HG03342 (cell line): ENCODE measurements at regions not wholly inside any gene's neighbourhood (a gene's known extent, or its start where the extent isn't known, plus 50 kb on each side); places are given as distances from the start of the nearest gene placed in this dataset.
"Not testable (repeated sequence)": the region's sequence is repeated elsewhere in the genome, so short reads cannot be mapped to it uniquely, and the experiment has no call there.

Experiments
- ATAC-seq: cut with Tn5 transposase; IDR thresholded peaks from one replicate; pipeline ENCODE4 v1.9.1; 2021; ENCODE audit warnings: mild to moderate bottlenecking, moderate library complexity; ENCODE audit not compliant: unreplicated experiment

GRCh38 chr12:59365133-59365532 lies 230.7 kb upstream of the SLC16A7 start:
- ATAC-seq: no peak

DNA sequence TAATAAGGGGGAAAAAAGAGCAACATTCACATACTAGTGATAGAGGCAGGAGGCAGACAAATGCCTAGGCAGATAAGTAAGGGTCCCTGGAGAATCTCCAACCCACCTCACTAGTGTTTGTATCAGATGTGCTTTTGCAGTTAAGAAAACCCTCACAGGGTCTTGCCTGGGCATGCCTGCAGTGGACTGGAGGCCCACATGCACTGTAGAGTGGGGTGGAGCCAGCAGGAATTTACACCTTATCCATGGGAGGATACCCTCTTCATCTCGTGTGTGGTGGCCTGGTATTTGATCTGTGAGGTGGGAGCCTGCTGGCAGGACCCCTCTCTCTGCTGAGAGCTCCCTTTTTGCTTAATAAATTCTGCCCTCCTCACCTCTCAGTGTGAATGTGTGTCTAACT lies 238.0 kb upstream of the SLC16A7 start:
- no peak for ATAC-seq

- ATAC-seq: not testable (repeated sequence)
Observed at GRCh38 chr12:59346248-59346647, 249.6 kb upstream of the SLC16A7 start.

GRCh38 chr12:59345406-59345805 lies 250.4 kb upstream of the SLC16A7 start:
- ATAC-seq: no peak

DNA sequence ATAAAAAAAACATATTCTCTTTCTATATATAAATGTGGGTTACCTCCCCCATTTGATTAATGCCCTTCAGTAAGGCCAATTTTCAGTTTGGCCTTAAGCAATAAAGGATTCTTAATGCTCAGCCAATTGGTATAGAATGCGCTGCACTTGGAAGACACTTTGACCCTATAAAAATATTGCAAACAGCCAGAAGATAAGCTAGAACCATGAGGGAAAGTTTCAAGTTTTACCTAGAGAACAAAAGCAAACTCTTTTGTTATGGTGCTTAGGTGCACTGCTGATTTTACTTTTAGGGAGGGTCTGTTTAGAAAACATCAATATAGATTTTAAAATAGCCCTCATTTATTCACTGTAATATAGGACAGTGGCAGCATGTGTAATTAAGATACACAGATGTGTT lies 251.6 kb upstream of the SLC16A7 start:
- no peak for ATAC-seq

GRCh38 chr12:59329462-59329861 lies 266.4 kb upstream of the SLC16A7 start:
- no peak for ATAC-seq

DNA sequence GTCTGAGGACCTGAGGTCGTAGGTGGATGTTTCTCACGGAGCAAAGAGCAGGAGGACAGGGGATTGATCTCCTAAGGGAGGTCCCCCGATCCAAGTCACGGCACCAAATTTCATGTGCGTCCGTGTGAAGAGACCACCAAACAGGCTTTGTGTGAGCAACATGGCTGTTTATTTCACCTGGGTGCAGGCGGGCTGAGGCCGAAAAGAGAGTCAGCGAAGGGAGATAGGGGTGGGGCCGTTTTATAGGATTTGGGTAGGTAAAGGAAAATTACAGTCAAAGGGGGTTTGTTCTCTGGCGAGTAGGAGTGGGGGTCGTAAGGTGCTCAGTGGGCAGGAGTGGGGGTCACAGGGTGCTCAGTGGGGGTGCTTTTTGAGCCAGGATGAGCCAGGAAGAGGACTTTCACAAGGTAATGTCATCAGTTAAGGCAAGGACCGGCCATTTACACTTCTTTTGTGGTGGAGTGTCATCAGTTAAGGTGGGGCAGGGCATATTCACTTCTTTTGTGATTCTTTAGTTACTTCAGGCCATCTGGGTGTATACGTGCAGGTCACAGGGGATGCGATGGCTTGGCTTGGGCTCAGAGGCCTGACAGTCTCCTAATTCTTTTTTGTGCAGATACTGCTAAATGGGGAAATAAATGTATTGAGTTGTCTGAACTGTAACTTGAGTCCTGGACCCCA lies 267.3 kb upstream of the SLC16A7 start:
- not testable (repeated sequence) for ATAC-seq

GRCh38 chr12:59326457-59326856 lies 269.4 kb upstream of the SLC16A7 start:
- ATAC-seq: not testable (repeated sequence)

DNA sequence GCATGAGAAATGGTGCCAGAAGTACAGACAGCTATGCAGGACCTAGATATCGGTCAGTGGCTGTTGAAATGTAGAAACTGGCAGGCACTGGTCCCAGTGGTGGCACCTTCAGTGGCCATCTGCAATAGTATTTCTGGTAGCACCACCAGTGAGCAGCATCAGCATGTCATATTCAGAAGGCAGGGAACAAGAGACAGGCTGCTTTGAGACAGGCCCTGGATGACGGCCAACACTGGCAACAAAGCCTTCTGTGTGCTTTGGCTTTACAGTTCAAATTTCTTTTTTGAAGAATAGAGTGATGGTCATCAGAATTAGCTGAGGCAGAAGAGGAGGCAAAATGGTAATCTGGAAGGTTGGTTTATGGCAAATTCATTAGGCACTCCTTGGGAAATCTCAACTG lies 273.4 kb upstream of the SLC16A7 start:
- ATAC-seq: no peak

DNA sequence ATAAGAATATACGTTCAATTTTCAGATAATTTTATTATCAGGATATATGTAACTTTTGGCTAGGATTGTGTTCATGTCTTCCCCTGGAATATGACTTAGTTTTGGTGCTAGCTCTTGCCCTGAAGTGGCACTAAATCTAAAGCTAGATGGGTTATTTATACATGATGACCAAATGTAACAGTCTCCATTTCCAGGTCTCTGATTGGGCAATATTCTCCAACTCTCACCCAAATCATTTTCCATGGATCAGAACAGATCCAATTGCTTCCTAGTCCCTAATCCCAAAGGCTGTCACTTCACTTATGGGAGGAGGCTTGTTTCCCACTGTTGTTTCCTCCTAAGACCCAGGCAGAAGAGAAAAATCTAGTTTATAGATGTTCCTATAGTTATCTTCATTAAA lies 274.6 kb upstream of the SLC16A7 start:
- ATAC-seq: no peak

GRCh38 chr12:59320112-59320511 lies 275.7 kb upstream of the SLC16A7 start:
- ATAC-seq: no peak

- no peak for ATAC-seq
Observed at GRCh38 chr12:59318940-59319339, 276.9 kb upstream of the SLC16A7 start.

DNA sequence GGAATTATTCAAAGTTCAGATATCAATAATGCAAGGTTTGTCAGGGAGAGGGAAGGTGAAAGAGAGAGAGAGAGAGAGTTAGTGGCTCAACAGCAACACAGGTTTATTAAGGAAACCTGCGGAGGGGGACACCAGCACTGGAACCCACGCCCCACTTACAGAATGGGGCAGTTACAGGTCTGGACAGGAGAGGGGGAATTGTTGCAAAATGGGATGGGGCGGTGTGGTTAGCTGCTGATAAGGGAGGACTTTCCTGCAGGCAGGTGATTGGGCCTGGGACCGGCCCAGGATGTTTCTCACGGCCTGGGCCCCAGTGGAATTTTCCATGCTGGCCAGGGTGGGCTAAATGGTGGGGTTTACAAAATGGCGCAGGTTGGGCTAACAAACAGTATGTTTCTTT lies 278.2 kb upstream of the SLC16A7 start:
- no peak for ATAC-seq

DNA sequence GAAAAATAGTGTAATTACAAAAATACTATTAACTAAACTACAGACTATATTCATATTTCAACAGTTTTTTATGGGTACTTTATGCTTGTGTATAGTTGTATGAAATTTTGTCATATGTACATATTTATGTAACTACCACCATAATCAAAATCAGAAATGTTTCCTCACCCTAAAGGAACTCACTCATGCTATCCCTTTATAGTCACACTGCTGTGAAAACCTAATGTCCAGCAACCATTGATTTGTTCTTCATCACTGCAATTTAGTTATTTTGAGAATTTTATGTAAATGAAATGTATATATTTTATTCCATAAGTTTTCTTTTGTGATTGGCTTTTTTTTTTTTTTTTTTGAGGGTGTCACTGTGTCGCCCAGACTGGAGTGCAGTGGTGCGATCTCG lies 278.9 kb upstream of the SLC16A7 start:
- ATAC-seq: no peak

- ATAC-seq: not testable (repeated sequence)
Observed at GRCh38 chr12:59316354-59316753, 279.5 kb upstream of the SLC16A7 start.

DNA sequence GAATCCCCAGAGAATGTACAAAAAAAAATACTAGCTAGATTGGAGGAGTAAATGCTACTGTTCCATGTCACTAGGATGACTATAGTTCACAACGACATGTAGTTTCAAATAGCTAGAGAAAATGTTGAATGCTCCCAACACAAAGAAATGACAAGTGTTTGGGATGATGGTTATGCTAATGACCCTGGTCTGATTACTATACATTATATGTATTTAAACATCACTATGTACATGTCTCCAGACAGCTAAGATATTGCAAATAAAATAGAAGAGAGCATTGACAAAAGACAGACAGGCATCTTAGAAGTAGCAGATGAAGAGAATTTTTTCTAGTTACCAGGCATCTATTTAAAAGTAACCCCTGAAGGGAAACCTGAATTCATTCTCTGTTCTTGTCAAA lies 281.6 kb upstream of the SLC16A7 start:
- no peak for ATAC-seq

GRCh38 chr12:59304077-59304721 lies 291.6 kb upstream of the SLC16A7 start:
- no peak for ATAC-seq

DNA sequence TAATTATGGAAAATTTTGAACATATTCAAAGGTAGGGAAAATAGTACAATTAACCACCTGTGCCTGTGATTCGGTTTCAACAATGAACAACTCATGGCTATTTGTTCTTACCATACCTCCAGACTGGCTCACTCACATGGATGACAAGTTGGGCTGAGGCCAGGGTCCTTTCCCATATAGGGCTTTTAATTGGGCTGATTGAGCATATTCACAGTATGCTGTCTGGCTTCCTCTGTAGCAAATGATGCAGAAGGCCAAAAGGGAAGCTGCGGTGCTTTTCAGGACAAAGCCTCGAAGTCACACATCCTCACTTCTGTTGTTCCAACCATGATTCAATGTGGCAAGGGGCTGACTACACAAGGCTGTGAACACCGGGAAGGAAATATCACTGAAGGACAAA lies 297.5 kb upstream of the SLC16A7 start:
- no peak for ATAC-seq

GRCh38 chr12:59294221-59294620 lies 301.6 kb upstream of the SLC16A7 start:
- ATAC-seq: no peak

DNA sequence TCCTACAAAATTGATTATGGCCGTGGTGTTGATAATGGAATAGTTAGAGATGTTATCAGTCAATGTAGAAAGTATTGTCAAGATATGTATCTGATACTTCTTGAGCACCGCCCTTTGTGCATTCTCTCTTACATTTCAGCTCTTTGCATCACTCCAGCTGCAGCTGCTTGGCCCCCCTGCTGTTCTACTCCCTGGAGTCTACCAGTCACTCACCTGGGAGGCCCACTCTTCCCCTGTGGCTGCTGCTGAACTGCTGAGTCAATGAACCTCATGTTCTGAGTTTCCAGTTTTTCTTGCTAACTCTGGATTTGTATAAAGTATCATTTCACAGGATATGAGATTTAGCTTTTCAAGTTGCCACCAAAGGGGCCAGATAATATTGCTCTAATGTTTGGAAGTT lies 312.8 kb upstream of the SLC16A7 start:
- ATAC-seq: no peak

GRCh38 chr12:59273561-59273960 lies 322.3 kb upstream of the SLC16A7 start:
- not testable (repeated sequence) for ATAC-seq

- no peak for ATAC-seq
Observed at GRCh38 chr12:59268295-59268809, 327.5 kb upstream of the SLC16A7 start.

GRCh38 chr12:59260202-59260601 lies 335.6 kb upstream of the SLC16A7 start:
- ATAC-seq: no peak
